ENCODE measurements at regions not wholly inside any gene's neighbourhood (a gene's known extent, or its start where the extent isn't known, plus 50 kb on each side); places are given as distances from the start of the nearest gene placed in this dataset.

- ATAC-seq, result no peak
- H3K27me3 Mint-ChIP-seq, result peaks cover 43% of the 10 kb centered on the region
- no peaks in the 10 kb centered on the region for H3K9me3 ChIP-seq (ENCODE audit: control insufficient read depth, low read length, poor library complexity, severe bottlenecking)
- no peaks in the 10 kb centered on the region for H3K4me1 Mint-ChIP-seq
- DNase-seq, result no peak
- no peak overlapping the region for H3K27ac Mint-ChIP-seq
- H3K36me3 Mint-ChIP-seq (ENCODE audit: low read depth), result peaks cover 2% of the 10 kb centered on the region
- no peak overlapping the region for H3K4me3 Mint-ChIP-seq
Measured at GRCh38 chr17:13337864-13338371, 263.8 kb downstream of the HS3ST3A1 start.

GRCh38 chr17:13337151-13337550, 264.6 kb downstream of the HS3ST3A1 start:
- DNase-seq (no peak), ATAC-seq (no peak)
- Mint-ChIP-seq H3K4me3 (no peak overlapping the region), H3K27ac (no peak overlapping the region), H3K27me3 (peaks cover 43% of the 10 kb centered on the region), H3K4me1 (no peaks in the 10 kb centered on the region), H3K36me3 (ENCODE audit: low read depth) (peaks cover 2% of the 10 kb centered on the region)
- H3K9me3 ChIP-seq (ENCODE audit: control insufficient read depth, low read length, poor library complexity, severe bottlenecking), result no peaks in the 10 kb centered on the region

- DNase-seq (no peak), ATAC-seq (no peak)
- Mint-ChIP-seq H3K27me3 (peaks cover 32% of the 10 kb centered on the region), H3K4me3 (no peak overlapping the region), H3K4me1 (no peaks in the 10 kb centered on the region), H3K36me3 (ENCODE audit: low read depth) (peaks cover 2% of the 10 kb centered on the region), H3K27ac (no peak overlapping the region)
- H3K9me3 ChIP-seq (ENCODE audit: control insufficient read depth, low read length, poor library complexity, severe bottlenecking), result no peaks in the 10 kb centered on the region
Measured at GRCh38 chr17:13334374-13334773, 267.4 kb downstream of the HS3ST3A1 start.

- DNase-seq, result no peak
- ATAC-seq, result no peak
- H3K27ac Mint-ChIP-seq, result no peak overlapping the region
- no peaks in the 10 kb centered on the region for H3K9me3 ChIP-seq (ENCODE audit: control insufficient read depth, low read length, poor library complexity, severe bottlenecking)
- peaks cover 2% of the 10 kb centered on the region for H3K36me3 Mint-ChIP-seq (ENCODE audit: low read depth)
- H3K27me3 Mint-ChIP-seq, result peaks cover 32% of the 10 kb centered on the region
- no peaks in the 10 kb centered on the region for H3K4me1 Mint-ChIP-seq
- H3K4me3 Mint-ChIP-seq, result no peak overlapping the region
Measured at GRCh38 chr17:13333661-13334060, 268.1 kb downstream of the HS3ST3A1 start.

- H3K4me1 Mint-ChIP-seq, result no peaks in the 10 kb centered on the region
- H3K4me3 Mint-ChIP-seq, result no peak overlapping the region
- H3K36me3 Mint-ChIP-seq (ENCODE audit: low read depth), result peaks cover 2% of the 10 kb centered on the region
- peaks cover 26% of the 10 kb centered on the region for H3K27me3 Mint-ChIP-seq
- DNase-seq (no peak), ATAC-seq (no peak)
- no peaks in the 10 kb centered on the region for H3K9me3 ChIP-seq (ENCODE audit: control insufficient read depth, low read length, poor library complexity, severe bottlenecking)
- H3K27ac Mint-ChIP-seq, result no peak overlapping the region
Measured at GRCh38 chr17:13332207-13332606, 269.5 kb downstream of the HS3ST3A1 start.

- no peaks in the 10 kb centered on the region for H3K9me3 ChIP-seq (ENCODE audit: control insufficient read depth, low read length, poor library complexity, severe bottlenecking)
- no peak for DNase-seq
- H3K36me3 Mint-ChIP-seq (ENCODE audit: low read depth), result peaks cover 4% of the 10 kb centered on the region
- H3K27ac Mint-ChIP-seq, result no peak overlapping the region
- H3K27me3 Mint-ChIP-seq, result peaks cover 26% of the 10 kb centered on the region
- no peak overlapping the region for H3K4me3 Mint-ChIP-seq
- peaks cover 2% of the 10 kb centered on the region for H3K4me1 Mint-ChIP-seq
- no peak for ATAC-seq
Measured at GRCh38 chr17:13329421-13329820, 272.3 kb downstream of the HS3ST3A1 start.

GRCh38 chr17:13323990-13324389, 277.7 kb downstream of the HS3ST3A1 start:
- no peaks in the 10 kb centered on the region for H3K9me3 ChIP-seq (ENCODE audit: control insufficient read depth, low read length, poor library complexity, severe bottlenecking)
- H3K4me1 Mint-ChIP-seq, result peaks cover 2% of the 10 kb centered on the region
- no peak overlapping the region for H3K4me3 Mint-ChIP-seq
- no peak for ATAC-seq
- no peak overlapping the region for H3K27ac Mint-ChIP-seq
- no peak for DNase-seq
- H3K27me3 Mint-ChIP-seq, result peaks cover 14% of the 10 kb centered on the region
- H3K36me3 Mint-ChIP-seq (ENCODE audit: low read depth), result peaks cover 2% of the 10 kb centered on the region

GRCh38 chr17:13321951-13322701, 279.6 kb downstream of the HS3ST3A1 start:
- Mint-ChIP-seq H3K36me3 (ENCODE audit: low read depth) (peaks cover 2% of the 10 kb centered on the region), H3K27me3 (peaks cover 10% of the 10 kb centered on the region), H3K4me1 (peaks cover 2% of the 10 kb centered on the region), H3K27ac (no peak overlapping the region), H3K4me3 (no peak overlapping the region)
- no peaks in the 10 kb centered on the region for H3K9me3 ChIP-seq (ENCODE audit: control insufficient read depth, low read length, poor library complexity, severe bottlenecking)
- no peak for ATAC-seq
- DNase-seq, result no peak

GRCh38 chr17:13320046-13320785, 281.5 kb downstream of the HS3ST3A1 start:
- Mint-ChIP-seq H3K27ac (no peak overlapping the region), H3K4me3 (no peak overlapping the region), H3K4me1 (peaks cover 2% of the 10 kb centered on the region), H3K27me3 (peaks cover 5% of the 10 kb centered on the region), H3K36me3 (ENCODE audit: low read depth) (peaks cover 2% of the 10 kb centered on the region)
- no peaks in the 10 kb centered on the region for H3K9me3 ChIP-seq (ENCODE audit: control insufficient read depth, low read length, poor library complexity, severe bottlenecking)
- DNase-seq (no peak), ATAC-seq (no peak)

GRCh38 chr17:13316657-13317056, 285.1 kb downstream of the HS3ST3A1 start:
- no peak for ATAC-seq
- Mint-ChIP-seq H3K4me1 (no peaks in the 10 kb centered on the region), H3K27ac (no peak overlapping the region), H3K27me3 (no peaks in the 10 kb centered on the region), H3K4me3 (no peak overlapping the region), H3K36me3 (ENCODE audit: low read depth) (no peaks in the 10 kb centered on the region)
- H3K9me3 ChIP-seq (ENCODE audit: control insufficient read depth, low read length, poor library complexity, severe bottlenecking), result no peaks in the 10 kb centered on the region
- DNase-seq, result no peak

- H3K4me1 Mint-ChIP-seq, result no peaks in the 10 kb centered on the region
- no peak for ATAC-seq
- H3K36me3 Mint-ChIP-seq (ENCODE audit: low read depth), result no peaks in the 10 kb centered on the region
- no peak for DNase-seq
- no peaks in the 10 kb centered on the region for H3K27me3 Mint-ChIP-seq
- H3K4me3 Mint-ChIP-seq, result no peak overlapping the region
- no peak overlapping the region for H3K27ac Mint-ChIP-seq
- H3K9me3 ChIP-seq (ENCODE audit: control insufficient read depth, low read length, poor library complexity, severe bottlenecking), result no peaks in the 10 kb centered on the region
Measured at GRCh38 chr17:13311306-13311705, 290.4 kb downstream of the HS3ST3A1 start.

- H3K27ac Mint-ChIP-seq, result no peak overlapping the region
- DNase-seq (no peak), ATAC-seq (no peak)
- no peak overlapping the region for H3K4me3 Mint-ChIP-seq
- H3K9me3 ChIP-seq (ENCODE audit: control insufficient read depth, low read length, poor library complexity, severe bottlenecking), result no peaks in the 10 kb centered on the region
- H3K27me3 Mint-ChIP-seq, result no peaks in the 10 kb centered on the region
- H3K36me3 Mint-ChIP-seq (ENCODE audit: low read depth), result no peaks in the 10 kb centered on the region
- H3K4me1 Mint-ChIP-seq, result no peaks in the 10 kb centered on the region
Measured at GRCh38 chr17:13310858-13311257, 290.9 kb downstream of the HS3ST3A1 start.

- Mint-ChIP-seq H3K27ac (no peak overlapping the region), H3K4me1 (no peaks in the 10 kb centered on the region), H3K36me3 (ENCODE audit: low read depth) (no peaks in the 10 kb centered on the region), H3K4me3 (no peak overlapping the region), H3K27me3 (no peaks in the 10 kb centered on the region)
- DNase-seq (no peak), ATAC-seq (no peak)
- H3K9me3 ChIP-seq (ENCODE audit: control insufficient read depth, low read length, poor library complexity, severe bottlenecking), result no peaks in the 10 kb centered on the region
Measured at GRCh38 chr17:13306310-13306962, 288.6 kb upstream of the ELAC2 start.
